ENCODE measurements at regions not wholly inside any gene's neighbourhood (a gene's known extent, or its start where the extent isn't known, plus 50 kb on each side); places are given as distances from the start of the nearest gene placed in this dataset.

DNA sequence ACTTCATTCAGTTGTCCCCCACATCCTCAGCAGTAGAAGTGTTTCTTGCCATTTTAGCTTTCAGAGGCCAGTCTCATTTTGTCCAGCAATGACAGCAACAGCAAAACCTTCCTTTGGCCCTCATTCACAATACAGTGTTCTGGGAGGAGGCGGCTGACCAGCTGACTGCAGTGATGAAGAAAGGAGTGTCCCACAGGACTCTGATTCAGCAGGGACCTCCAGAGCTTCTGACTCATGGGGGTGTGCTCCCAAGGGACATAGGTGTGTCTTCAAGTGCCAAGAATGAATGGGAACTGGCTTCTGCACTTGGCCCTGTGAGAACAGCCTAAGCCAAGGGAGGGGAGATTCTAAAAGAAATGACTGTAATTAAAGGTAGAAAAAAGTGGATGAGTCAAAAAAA lies 147.0 kb upstream of the PELI1 start:
- no peak overlapping the region for H3K4me3 ChIP-seq (ENCODE audit: low read length)
- H3K79me2 ChIP-seq (ENCODE audit: low read length) = no peaks in the 10 kb centered on the region
- no peaks in the 10 kb centered on the region for H4K20me1 ChIP-seq (ENCODE audit: insufficient read depth, low read length)

DNA sequence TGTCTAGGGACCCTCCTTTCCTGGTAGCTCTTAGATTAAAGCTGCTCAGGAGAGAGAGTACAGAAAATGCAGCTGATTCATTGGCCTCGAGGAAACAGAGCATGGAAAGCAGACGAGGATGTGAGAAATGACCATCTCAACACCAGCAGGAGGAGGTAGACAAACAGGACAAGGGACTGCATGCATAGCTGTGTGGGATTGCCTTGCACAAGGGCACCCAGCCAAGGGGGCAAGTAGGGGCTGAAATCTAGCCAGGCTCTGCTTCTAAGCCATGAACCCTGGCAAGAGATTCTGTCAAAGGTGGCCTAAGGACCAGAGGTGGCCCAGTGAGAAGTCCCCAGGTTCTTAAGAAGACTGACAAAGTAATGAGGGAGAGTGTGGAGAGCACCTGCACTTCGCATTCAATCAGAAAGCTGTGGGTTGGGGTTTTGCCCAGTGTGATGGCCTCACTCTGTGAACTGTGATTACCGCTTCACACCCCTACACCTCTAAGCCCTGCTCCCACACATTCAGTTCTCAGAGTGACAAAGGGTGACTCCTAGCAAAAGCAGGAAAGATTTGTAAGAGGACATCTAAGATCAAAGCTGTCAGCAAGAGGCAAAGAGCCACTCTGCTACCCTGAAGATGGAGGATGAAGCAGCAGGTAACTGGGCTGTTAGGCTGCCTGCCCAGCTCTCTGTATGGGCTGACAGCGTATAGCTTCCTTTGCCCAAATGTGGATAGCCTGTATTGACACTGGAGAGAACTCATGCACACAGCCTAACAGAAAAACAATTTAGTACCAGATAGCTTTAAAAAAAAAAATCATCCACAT lies 151.3 kb upstream of the PELI1 start:
- H2AFZ ChIP-seq (ENCODE audit: low read length) = no peak overlapping the region
- DNase-seq = no peak
- H3K9me2 ChIP-seq (replicated peaks; ENCODE audit: insufficient read depth, low read length) = no peaks in the 10 kb centered on the region
- no peaks in the 10 kb centered on the region for H4K20me1 ChIP-seq (ENCODE audit: insufficient read depth, low read length)
- no peak overlapping the region for H3K4me2 ChIP-seq (ENCODE audit: low read depth, low read length)
- no peaks in the 10 kb centered on the region for H3K9me3 ChIP-seq (replicated peaks; ENCODE audit: insufficient read depth, low read length)
- H3K79me2 ChIP-seq (ENCODE audit: low read length) = no peaks in the 10 kb centered on the region
- H3K27ac ChIP-seq (ENCODE audit: low read length) = no peak overlapping the region
- TF ChIP-seq CTCF (IDR thresholded peaks at IDR 0.05; ENCODE audit: low read length) (no peak), EZH2 (optimal IDR thresholded peaks at IDR 0.05; ENCODE audit: low read depth, low read length) (no peak), EZH2phosphoT487 (IDR thresholded peaks at IDR 0.05; ENCODE audit: low read length) (no peak)
- H3K36me3 ChIP-seq (replicated peaks; ENCODE audit: insufficient read depth, low read length) = no peaks in the 10 kb centered on the region
- H3K4me3 ChIP-seq (ENCODE audit: low read length) = no peak overlapping the region
- H3K9ac ChIP-seq (ENCODE audit: low read length) = no peak overlapping the region
- H3F3A ChIP-seq (ENCODE audit: insufficient read depth, low read length) = no peaks in the 10 kb centered on the region
- no peaks in the 10 kb centered on the region for H3K27me3 ChIP-seq (replicated peaks; ENCODE audit: insufficient read depth, low read length)
- H3K4me1 ChIP-seq (ENCODE audit: low read length) = no peaks in the 10 kb centered on the region

More for the DNA sequence above, 147.0 kb upstream of the PELI1 start:
- Histone ChIP-seq H3K9me3 (replicated peaks; ENCODE audit: insufficient read depth, low read length) (no peaks in the 10 kb centered on the region), H3F3A (ENCODE audit: insufficient read depth, low read length) (no peaks in the 10 kb centered on the region), H3K9me2 (replicated peaks; ENCODE audit: insufficient read depth, low read length) (no peaks in the 10 kb centered on the region), H3K27ac (ENCODE audit: low read length) (no peak overlapping the region), H3K36me3 (replicated peaks; ENCODE audit: insufficient read depth, low read length) (no peaks in the 10 kb centered on the region), H3K9ac (ENCODE audit: low read length) (no peak overlapping the region), H3K27me3 (replicated peaks; ENCODE audit: insufficient read depth, low read length) (no peaks in the 10 kb centered on the region), H3K4me1 (ENCODE audit: low read length) (no peaks in the 10 kb centered on the region), H2AFZ (ENCODE audit: low read length) (no peak overlapping the region), H3K4me2 (ENCODE audit: low read depth, low read length) (no peak overlapping the region)
- DNase-seq = no peak
- TF ChIP-seq EZH2 (optimal IDR thresholded peaks at IDR 0.05; ENCODE audit: low read depth, low read length) (no peak), CTCF (IDR thresholded peaks at IDR 0.05; ENCODE audit: low read length) (no peak), EZH2phosphoT487 (IDR thresholded peaks at IDR 0.05; ENCODE audit: low read length) (no peak)

DNA sequence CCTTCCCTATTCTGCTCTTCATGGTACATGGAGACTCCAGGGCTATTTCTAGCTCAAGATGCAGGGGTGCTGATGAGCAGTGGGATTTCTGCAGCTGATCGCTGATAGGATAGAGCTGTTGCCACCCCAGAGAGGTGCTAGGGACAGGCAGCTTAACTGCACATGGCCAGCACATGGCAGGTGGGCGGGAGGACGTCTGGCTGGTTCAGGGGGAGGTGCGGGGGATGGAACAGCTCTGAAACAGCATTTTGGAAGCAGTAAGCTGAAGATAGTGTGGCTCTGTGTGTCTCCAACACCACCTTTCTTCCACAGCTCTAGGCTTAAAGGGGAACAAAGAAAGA lies 151.9 kb upstream of the PELI1 start:
- Histone ChIP-seq H3K9me2 (replicated peaks; ENCODE audit: insufficient read depth, low read length) (no peaks in the 10 kb centered on the region), H3K27me3 (replicated peaks; ENCODE audit: insufficient read depth, low read length) (no peaks in the 10 kb centered on the region), H3K4me2 (ENCODE audit: low read depth, low read length) (no peak overlapping the region), H4K20me1 (ENCODE audit: insufficient read depth, low read length) (no peaks in the 10 kb centered on the region), H3K36me3 (replicated peaks; ENCODE audit: insufficient read depth, low read length) (no peaks in the 10 kb centered on the region), H3K27ac (ENCODE audit: low read length) (no peak overlapping the region), H3K9ac (ENCODE audit: low read length) (no peak overlapping the region), H3K79me2 (ENCODE audit: low read length) (no peaks in the 10 kb centered on the region), H3F3A (ENCODE audit: insufficient read depth, low read length) (no peaks in the 10 kb centered on the region), H2AFZ (ENCODE audit: low read length) (no peak overlapping the region), H3K4me1 (ENCODE audit: low read length) (no peaks in the 10 kb centered on the region), H3K4me3 (ENCODE audit: low read length) (no peak overlapping the region), H3K9me3 (replicated peaks; ENCODE audit: insufficient read depth, low read length) (no peaks in the 10 kb centered on the region)
- TF ChIP-seq EZH2 (optimal IDR thresholded peaks at IDR 0.05; ENCODE audit: low read depth, low read length) (no peak), CTCF (IDR thresholded peaks at IDR 0.05; ENCODE audit: low read length) (no peak), EZH2phosphoT487 (IDR thresholded peaks at IDR 0.05; ENCODE audit: low read length) (no peak)
- DNase-seq = no peak
